A673 (cell line): ENCODE measurements at regions not wholly inside any gene's neighbourhood (a gene's known extent, or its start where the extent isn't known, plus 50 kb on each side); places are given as distances from the start of the nearest gene placed in this dataset.

Experiments
- BruUV-seq: library from RNA; stranded (reverse); fragments of 400-500 nt; replicated peaks from 2 replicates; lab custom pipeline; 2021; lab: Mats Ljungman, UMichigan
- CTCF ChIA-PET: fragments of 300-600 bp; sonication (Branson Sonifier 250); formaldehyde crosslinking; loops from one replicate; lab custom pipeline; 2022; ENCODE audit warnings: antibody characterized with exemption; lab: Charles Lee
- POLR2A ChIA-PET: fragments of 300-600 bp; sonication (Branson Sonifier 250); formaldehyde crosslinking; loops from one replicate; lab custom pipeline; 2022; ENCODE audit warnings: antibody characterized with exemption; ENCODE audit not compliant: low non-redundant PET; lab: Charles Lee
- DNase-seq: peaks from one replicate; pipeline ENCODE4 v3.0.0-alpha.2; 2015; ENCODE audit warnings: low spot score
- H3K27ac ChIP-seq: fragments of 200-600 bp; sonication (generic); 2 replicates; pipeline ENCODE4 v1.5.1; 2016; ENCODE audit warnings: mixed run types, low read depth, mild to moderate bottlenecking, mixed read lengths, antibody characterized with exemption, low read length; ENCODE audit not compliant: poor library complexity, severe bottlenecking
- H3K27me3 ChIP-seq: fragments of 200-600 bp; sonication (generic); replicated peaks from 2 replicates; pipeline ENCODE4 v1.6.1; 2017; ENCODE audit warnings: mixed run types, low read depth, mild to moderate bottlenecking, mixed read lengths, antibody characterized with exemption, low read length; ENCODE audit not compliant: insufficient read depth, poor library complexity
- H3K36me3 ChIP-seq: fragments of 200-600 bp; sonication (generic); 2 replicates; pipeline ENCODE4 v1.6.1; 2016; ENCODE audit warnings: mixed run types, mild to moderate bottlenecking, mixed read lengths, antibody characterized with exemption, low read length; ENCODE audit not compliant: insufficient read depth, poor library complexity, severe bottlenecking
- H3K4me1 ChIP-seq: fragments of 200-600 bp; sonication (generic); 2 replicates; pipeline ENCODE4 v1.6.1; 2017; ENCODE audit warnings: mixed run types, mild to moderate bottlenecking, mixed read lengths, antibody characterized with exemption, low read length; ENCODE audit not compliant: insufficient read depth, poor library complexity, severe bottlenecking
- H3K4me3 ChIP-seq: fragments of 200-600 bp; sonication (generic); 2 replicates; pipeline ENCODE4 v1.5.1; 2016; ENCODE audit warnings: low read depth, mixed run types, mild to moderate bottlenecking, mixed read lengths, low read length; ENCODE audit not compliant: poor library complexity, severe bottlenecking
- H3K9me3 ChIP-seq: fragments of 200-600 bp; sonication (generic); 2 replicates; pipeline ENCODE4 v1.6.1; 2016; ENCODE audit warnings: mixed run types, low read depth, mild to moderate bottlenecking, mixed read lengths, antibody characterized with exemption, low read length; ENCODE audit not compliant: poor library complexity, severe bottlenecking
- EZH2 ChIP-seq: fragments of 200-600 bp; sonication (generic); IDR thresholded peaks from 2 replicates; pipeline ENCODE4 v1.6.1; 2017; ENCODE audit warnings: borderline replicate concordance, low read depth, mild to moderate bottlenecking, mixed read lengths, antibody characterized with exemption, low read length; ENCODE audit not compliant: poor library complexity, severe bottlenecking
- intact Hi-C: fragments of 100-400 bp; cut with micrococcal nuclease; formaldehyde crosslinking; loops from one replicate; pipeline ENCODE4 v1.10.0; 2022; ENCODE audit not compliant: unreplicated experiment
- TF ChIP-seq, protein P1 (sequence below): fragments of 300-800, 200-600 bp; sonication (generic); conservative IDR thresholded peaks from 2 replicates; pipeline ENCODE4 v1.5.1; 2017; ENCODE audit warnings: low read depth, mild to moderate bottlenecking, antibody characterized with exemption, low read length, moderate library complexity, mixed read lengths

DNA sequence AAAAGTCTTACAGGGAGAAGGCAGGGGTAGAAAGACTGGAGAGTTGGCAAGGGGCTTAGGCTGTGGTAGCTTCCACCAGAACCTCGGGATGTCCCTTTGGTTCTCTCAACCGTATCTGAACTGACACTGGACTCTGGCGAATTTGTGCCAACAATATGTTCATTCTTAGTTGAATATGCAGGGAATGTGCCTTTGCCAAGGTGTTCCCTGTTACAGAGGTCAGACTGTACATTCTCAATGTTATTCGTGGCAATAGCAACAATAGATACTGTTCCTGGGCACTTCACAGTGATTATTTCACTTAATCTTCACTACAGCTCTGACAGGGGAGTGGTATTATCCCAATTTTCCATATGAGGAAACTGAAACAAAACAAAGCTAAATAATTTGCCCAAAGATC lies 51.5 kb upstream of the RAB3GAP2 start:
- BruUV-seq: no TSS peak
- CTCF ChIA-PET: interaction anchor here (0.9 kb wide), 1 partner anchor 28 kb away, joined by 3 read pairs; no protein-coding TSS in a partner anchor
- intact Hi-C loops: no loop called here

DNA sequence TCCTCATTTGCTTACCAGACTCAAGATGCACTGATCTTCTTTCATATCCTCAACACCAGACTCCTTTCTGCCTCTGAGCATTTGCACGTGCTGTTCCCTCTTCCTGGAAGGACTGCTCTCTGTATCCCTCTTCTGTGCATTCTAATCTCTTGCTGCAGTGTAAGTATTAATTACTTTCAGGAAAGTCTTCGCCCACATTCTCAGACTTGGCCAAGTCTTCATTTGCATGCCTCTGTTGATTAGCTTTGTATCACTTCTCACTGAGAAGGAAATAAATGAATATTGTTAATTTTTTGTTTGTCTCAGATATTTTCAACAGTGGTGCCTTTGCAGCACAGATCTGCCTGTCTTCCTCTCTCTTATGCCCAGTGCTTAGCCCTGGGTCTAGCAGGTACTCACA lies 50.3 kb upstream of the RAB3GAP2 start:
- H3K9me3 ChIP-seq: no peaks in the 10 kb centered on the region
- CTCF ChIA-PET: no interaction called here
- POLR2A ChIA-PET: no interaction called here

More for the DNA sequence above, 51.5 kb upstream of the RAB3GAP2 start:
- TF ChIP-seq, protein P1, sequence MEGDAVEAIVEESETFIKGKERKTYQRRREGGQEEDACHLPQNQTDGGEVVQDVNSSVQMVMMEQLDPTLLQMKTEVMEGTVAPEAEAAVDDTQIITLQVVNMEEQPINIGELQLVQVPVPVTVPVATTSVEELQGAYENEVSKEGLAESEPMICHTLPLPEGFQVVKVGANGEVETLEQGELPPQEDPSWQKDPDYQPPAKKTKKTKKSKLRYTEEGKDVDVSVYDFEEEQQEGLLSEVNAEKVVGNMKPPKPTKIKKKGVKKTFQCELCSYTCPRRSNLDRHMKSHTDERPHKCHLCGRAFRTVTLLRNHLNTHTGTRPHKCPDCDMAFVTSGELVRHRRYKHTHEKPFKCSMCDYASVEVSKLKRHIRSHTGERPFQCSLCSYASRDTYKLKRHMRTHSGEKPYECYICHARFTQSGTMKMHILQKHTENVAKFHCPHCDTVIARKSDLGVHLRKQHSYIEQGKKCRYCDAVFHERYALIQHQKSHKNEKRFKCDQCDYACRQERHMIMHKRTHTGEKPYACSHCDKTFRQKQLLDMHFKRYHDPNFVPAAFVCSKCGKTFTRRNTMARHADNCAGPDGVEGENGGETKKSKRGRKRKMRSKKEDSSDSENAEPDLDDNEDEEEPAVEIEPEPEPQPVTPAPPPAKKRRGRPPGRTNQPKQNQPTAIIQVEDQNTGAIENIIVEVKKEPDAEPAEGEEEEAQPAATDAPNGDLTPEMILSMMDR: no peak
- no peak for TF ChIP-seq EZH2
- Histone ChIP-seq H3K27ac (no peak overlapping the region), H3K9me3 (no peaks in the 10 kb centered on the region), H3K36me3 (no peaks in the 10 kb centered on the region), H3K27me3 (no peaks in the 10 kb centered on the region), H3K4me3 (no peak overlapping the region), H3K4me1 (no peaks in the 10 kb centered on the region)
- no peak for DNase-seq
- POLR2A ChIA-PET: no interaction called here

More for the DNA sequence above, 50.3 kb upstream of the RAB3GAP2 start:
- no peaks in the 10 kb centered on the region for H3K4me1 ChIP-seq
- H3K27me3 ChIP-seq: no peaks in the 10 kb centered on the region
- no peak for DNase-seq
- no peak overlapping the region for H3K27ac ChIP-seq
- H3K4me3 ChIP-seq: no peak overlapping the region
- no peaks in the 10 kb centered on the region for H3K36me3 ChIP-seq
- TF ChIP-seq EZH2: no peak
- TF ChIP-seq, protein P1: no peak
- intact Hi-C loops: no loop called here
- BruUV-seq: no TSS peak
